ENCODE measurements at regions not wholly inside any gene's neighbourhood (a gene's known extent, or its start where the extent isn't known, plus 50 kb on each side); places are given as distances from the start of the nearest gene placed in this dataset.

DNA sequence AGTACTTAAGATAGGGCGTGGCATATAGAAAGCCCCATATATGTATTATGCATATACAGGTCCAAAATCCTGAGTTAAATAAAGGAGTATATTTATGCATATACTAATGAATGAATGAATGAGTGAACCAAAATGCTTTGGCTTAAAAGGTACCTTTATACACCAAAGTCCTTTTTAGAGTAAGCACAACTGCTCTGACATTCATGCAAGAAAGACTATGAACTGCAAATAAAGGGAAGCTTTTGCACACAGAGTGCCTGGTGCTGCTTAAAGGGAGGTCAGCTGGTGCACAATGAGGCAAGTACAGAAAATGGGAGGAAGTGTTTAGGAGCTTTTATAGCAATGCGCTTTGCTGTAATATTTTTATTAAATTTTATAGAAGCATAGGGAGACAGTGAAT lies 214.0 kb downstream of the KLF13 start:
- Mint-ChIP-seq H3K36me3 (no peaks in the 10 kb centered on the region), H3K9me3 (no peaks in the 10 kb centered on the region), H3K27ac (no peak overlapping the region)
- ATAC-seq (no peak), DNase-seq (ENCODE audit: low spot score in 2 of 2) (no peak)

DNA sequence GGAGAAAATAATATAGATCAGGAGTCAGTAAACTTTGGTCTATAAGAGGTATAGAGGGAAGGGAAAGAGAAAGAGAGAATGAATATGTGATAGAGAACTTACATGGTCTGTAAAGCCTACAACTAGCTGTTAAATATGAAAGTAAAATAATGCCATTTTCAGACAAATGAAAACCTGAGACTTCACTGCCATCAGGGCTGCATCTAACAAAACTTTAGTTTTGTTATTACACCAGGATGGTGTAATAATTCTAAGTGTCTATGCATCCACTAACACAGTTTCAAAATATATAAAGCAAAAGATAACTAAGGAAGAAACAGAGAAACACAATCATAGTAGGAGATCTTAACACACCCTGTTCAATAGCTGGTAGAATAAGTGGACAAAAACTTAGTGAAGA lies 217.7 kb downstream of the KLF13 start:
- ATAC-seq (peak in 1 of 2 donors; percentile 60), DNase-seq (ENCODE audit: low spot score in 2 of 2) (no peak)
- Mint-ChIP-seq H3K36me3 (no peaks in the 10 kb centered on the region), H3K27ac (no peak overlapping the region), H3K9me3 (no peaks in the 10 kb centered on the region)

DNA sequence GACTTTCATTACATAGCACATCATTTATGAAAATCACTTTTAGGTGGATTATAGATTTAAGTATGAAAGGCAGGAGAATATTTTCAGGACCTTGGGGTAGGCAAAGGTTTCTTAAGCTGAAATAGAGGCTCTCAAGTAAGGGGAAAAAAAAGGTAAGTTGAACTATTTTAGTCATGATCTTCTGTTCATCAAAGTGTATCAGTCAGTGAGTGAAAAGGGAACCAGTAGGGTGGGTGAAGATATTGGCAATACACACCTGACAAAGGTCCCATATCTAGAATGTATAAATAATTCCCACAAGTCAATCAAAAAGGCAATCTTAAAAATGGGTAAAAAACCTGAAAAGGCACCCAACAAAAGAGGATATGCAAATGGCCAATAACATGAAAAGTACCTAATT lies 218.6 kb downstream of the KLF13 start:
- ATAC-seq (peak in 1 of 2 donors; percentile 73), DNase-seq (ENCODE audit: low spot score in 2 of 2) (no peak)
- no peaks in the 10 kb centered on the region for H3K9me3 Mint-ChIP-seq
- no peaks in the 10 kb centered on the region for H3K36me3 Mint-ChIP-seq
- no peak overlapping the region for H3K27ac Mint-ChIP-seq

DNA sequence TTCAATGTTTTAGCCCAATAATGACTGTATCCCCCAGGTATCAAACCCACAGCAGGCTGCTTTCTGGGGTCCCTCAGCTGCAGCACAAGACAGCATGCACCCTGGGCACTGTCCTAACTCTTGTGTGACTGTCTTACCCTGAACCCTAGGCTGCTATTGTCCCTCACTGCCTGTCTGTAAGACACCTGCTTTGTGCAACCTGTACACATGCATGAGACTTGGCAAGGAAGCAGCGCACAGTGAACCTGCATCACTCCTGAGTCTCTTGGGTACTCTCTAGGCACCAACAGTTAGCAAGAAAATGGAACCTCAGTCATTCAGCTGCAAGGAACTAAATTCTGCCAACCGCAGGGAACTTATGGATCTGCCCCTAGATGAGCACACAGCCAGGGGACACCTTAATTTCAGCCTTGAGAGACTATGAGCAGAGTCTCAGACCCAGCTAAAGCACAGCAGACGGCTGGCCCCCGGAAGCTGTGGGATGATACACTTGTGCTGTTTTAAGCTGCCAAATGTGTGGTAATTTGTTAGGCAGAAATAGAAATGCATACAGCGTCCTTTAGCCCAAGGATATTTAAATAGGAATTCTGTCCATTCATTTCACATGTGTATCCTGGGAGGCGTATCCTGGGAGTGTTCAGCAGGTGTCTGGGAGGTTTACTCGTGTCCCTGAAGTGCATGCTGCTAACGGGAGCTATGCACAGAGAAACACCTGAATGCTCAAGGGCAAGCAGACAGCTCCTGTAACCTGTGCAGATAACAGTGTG lies 223.8 kb downstream of the KLF13 start:
- DNase-seq (ENCODE audit: low spot score in 2 of 2) (no peak), ATAC-seq (no peak)

DNA sequence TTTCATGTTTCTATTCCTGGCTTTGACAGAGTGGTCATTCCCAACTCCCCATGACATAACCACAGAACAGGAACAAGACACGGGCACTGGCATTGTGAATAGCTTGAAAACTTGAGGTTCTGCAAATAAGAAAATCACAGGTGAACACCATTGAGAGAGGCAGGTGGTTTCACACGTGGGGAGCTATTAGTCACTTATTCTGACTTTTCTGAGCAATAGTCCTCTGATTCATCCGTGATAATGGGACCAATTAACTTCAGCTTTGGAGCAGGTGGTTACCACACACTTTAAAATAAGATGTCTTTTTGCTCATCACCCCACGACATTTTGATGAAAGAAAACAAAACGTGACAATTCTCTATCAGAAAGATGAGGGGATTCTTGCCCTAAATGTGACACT lies 224.7 kb downstream of the KLF13 start:
- ATAC-seq (peak; percentile 92 to 96), DNase-seq (ENCODE audit: low spot score in 2 of 2) (no peak)
- no peak overlapping the region for H3K27ac Mint-ChIP-seq
- H3K9me3 Mint-ChIP-seq: no peaks in the 10 kb centered on the region
- no peaks in the 10 kb centered on the region for H3K36me3 Mint-ChIP-seq

More for the DNA sequence above, 223.8 kb downstream of the KLF13 start:
- no peaks in the 10 kb centered on the region for H3K9me3 Mint-ChIP-seq
- H3K36me3 Mint-ChIP-seq: no peaks in the 10 kb centered on the region
- H3K27ac Mint-ChIP-seq: no peak overlapping the region

DNA sequence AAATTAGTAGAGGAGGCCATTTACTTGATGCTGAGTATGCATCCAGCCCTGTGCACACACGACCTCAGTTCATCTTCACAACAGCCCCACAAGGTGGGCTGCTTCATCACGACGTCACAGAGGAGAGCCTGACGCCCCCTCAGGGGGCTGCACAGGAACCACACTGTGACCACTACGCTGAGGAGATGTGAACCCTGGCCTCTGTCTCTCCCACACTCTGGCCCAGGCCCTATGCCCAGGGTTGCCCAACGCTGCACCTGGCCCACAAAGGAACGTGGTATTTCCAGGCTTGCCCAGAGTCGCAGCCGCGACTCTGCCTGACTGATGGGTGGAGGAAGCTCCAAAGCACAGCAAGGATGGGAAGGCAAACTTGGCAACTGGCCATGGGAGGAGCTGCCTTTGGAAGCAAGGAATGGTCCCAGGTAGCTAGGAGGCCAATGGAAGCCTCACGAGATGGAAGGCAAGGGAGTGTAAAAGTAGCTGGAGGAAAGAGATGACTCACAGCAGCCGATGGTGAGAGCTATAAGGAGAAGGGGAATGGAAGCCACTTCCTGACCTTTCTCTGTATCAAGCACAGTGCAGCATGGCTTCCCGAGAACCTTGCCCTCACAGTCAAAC lies 226.0 kb downstream of the KLF13 start:
- no peak for DNase-seq (ENCODE audit: low spot score in 2 of 2)
- no peak overlapping the region for H3K27ac Mint-ChIP-seq
- no peak for ATAC-seq
- H3K36me3 Mint-ChIP-seq: no peaks in the 10 kb centered on the region
- H3K9me3 Mint-ChIP-seq: no peaks in the 10 kb centered on the region

DNA sequence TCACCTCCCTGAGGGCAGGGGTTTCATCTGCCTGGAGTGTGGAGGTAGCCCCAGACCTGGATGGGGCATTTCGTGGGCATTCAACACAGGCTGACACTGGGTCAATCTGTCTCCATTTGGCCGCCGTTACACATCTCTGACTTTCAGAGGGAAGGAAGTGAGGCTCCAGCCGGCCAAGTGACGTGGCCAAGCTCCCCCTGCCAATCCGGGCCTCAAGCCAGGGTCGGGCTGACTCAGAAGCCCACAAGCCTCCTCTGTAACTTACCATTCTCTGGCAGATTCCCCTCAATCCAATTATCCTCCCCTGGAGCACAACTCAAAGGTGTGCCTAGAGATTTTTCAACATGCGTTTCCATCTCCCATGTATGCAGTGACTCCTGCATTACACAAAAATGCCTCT lies 227.6 kb downstream of the KLF13 start:
- DNase-seq (ENCODE audit: low spot score in 2 of 2) (no peak), ATAC-seq (no peak)
- Mint-ChIP-seq H3K36me3 (no peaks in the 10 kb centered on the region), H3K27ac (peak overlapping the region in 1 of 2 donors; percentile 14), H3K9me3 (no peaks in the 10 kb centered on the region)

DNA sequence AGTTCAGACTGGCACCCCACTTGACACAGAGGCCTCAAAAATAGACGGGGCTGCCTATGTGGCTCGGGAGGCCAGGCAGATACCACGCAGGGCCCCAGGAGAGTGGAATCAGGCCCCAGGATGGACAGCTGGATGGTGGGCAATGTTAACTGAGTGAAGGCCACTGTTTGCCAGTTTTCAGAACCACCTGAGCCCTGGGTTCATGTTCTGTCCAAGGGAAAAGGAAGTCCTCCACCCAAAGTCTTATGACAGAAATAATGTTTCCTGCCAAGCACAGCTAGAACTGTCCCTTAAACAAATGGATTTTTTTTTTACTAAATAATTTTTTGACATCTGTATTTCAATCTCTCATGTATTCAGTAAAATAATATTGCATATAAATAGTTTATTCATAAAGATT lies 228.4 kb downstream of the KLF13 start:
- no peak overlapping the region for H3K27ac Mint-ChIP-seq
- no peaks in the 10 kb centered on the region for H3K9me3 Mint-ChIP-seq
- no peaks in the 10 kb centered on the region for H3K36me3 Mint-ChIP-seq
- no peak for ATAC-seq
- DNase-seq (ENCODE audit: low spot score in 2 of 2): no peak

DNA sequence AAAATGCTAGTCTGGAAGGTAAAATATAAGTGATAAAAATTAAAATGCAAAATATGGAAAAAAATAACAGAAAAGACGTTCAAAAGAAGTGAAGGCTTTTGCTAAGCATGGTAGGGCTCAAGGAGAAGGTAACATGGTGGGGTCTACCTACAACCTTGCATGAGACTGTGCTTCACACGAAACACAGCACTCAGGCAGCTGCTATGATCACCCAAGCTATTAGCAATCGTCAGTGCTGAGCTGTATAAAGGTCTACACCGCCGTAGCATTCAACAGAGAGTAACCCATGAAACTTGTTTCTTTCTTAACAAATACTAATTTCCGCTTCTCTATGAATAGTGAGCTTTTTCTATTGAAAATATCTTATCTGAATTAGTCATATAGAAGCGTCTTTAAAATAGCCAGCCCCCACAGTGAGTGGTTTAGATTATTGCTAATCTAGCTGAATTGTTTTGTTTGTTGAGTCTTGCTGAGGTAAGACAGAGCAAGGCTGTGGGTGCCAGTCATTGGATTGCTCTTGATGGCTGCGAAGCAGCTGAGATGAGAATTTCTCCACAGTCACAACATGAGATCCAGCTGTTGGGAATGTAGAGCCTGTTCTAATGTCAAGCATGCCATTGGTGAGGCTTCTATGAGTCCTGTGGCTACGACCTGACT lies 230.0 kb downstream of the KLF13 start:
- DNase-seq (ENCODE audit: low spot score in 2 of 2) (no peak), ATAC-seq (no peak)

DNA sequence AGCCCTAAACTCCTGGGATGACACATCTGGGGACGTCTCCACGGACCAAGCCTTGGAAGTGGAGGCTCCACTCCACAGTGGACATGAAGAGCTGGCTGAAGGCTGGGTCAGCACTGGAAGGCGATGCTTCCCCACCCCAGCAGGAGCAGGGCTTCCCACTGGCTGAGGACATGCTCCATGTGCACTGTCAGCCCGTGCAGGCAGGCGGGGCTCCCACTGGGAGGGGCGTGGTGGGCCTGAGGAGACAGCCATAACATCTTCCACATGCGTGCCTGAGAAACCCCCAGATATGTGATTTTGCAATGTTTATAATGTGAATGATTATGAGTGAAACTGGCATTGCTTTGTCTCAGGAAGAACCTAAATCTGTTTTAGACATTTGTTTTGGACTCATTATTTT lies 231.3 kb downstream of the KLF13 start:
- ATAC-seq (no peak), DNase-seq (ENCODE audit: low spot score in 2 of 2) (no peak)
- no peaks in the 10 kb centered on the region for H3K9me3 Mint-ChIP-seq
- H3K27ac Mint-ChIP-seq: no peak overlapping the region
- H3K36me3 Mint-ChIP-seq: no peaks in the 10 kb centered on the region

More for the DNA sequence above, 230.0 kb downstream of the KLF13 start:
- no peak overlapping the region for H3K27ac Mint-ChIP-seq
- H3K36me3 Mint-ChIP-seq: no peaks in the 10 kb centered on the region
- no peaks in the 10 kb centered on the region for H3K9me3 Mint-ChIP-seq

DNA sequence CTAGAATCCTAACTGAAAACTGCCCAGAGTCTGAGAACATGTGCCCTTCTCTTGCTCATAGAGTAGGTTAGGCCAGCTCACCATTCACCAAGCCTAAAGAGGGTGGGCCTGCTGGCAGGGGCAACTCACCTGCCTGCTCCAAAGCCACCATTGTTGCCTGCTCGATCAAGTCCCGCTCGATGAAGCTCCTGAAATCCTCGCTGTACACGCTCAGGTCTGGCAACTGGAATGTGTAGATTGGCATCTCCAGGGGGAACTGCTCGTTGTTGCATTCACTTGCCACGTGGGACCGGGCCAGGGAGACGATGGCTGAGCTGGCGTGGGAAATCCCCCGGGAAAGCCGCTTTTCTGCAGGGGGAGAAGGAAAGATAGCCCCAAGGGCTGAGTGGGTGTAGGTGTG lies 232.2 kb downstream of the KLF13 start:
- H3K9me3 Mint-ChIP-seq: no peaks in the 10 kb centered on the region
- H3K36me3 Mint-ChIP-seq: no peaks in the 10 kb centered on the region
- no peak overlapping the region for H3K27ac Mint-ChIP-seq
- no peak for ATAC-seq
- no peak for DNase-seq (ENCODE audit: low spot score in 2 of 2)

DNA sequence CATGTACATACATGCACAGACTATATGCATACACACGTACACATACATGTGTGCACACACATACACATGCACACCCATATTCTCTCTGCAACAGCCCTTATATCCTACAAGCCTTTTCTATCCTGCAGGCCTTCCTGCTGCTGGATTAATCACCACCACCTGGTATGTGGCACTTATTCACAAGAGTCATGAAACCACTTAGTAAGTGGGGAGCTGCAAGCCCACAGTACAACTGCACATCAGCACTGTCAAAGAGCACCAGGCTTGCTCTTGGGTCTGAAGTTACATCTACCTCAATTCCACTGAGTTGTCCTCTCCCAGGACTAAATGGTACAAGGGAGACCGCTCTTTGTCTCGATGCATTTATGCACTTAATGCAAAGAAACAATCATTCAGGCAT lies 233.2 kb downstream of the KLF13 start:
- H3K36me3 Mint-ChIP-seq: no peaks in the 10 kb centered on the region
- ATAC-seq: no peak
- no peak for DNase-seq (ENCODE audit: low spot score in 2 of 2)
- H3K9me3 Mint-ChIP-seq: no peaks in the 10 kb centered on the region
- no peak overlapping the region for H3K27ac Mint-ChIP-seq

DNA sequence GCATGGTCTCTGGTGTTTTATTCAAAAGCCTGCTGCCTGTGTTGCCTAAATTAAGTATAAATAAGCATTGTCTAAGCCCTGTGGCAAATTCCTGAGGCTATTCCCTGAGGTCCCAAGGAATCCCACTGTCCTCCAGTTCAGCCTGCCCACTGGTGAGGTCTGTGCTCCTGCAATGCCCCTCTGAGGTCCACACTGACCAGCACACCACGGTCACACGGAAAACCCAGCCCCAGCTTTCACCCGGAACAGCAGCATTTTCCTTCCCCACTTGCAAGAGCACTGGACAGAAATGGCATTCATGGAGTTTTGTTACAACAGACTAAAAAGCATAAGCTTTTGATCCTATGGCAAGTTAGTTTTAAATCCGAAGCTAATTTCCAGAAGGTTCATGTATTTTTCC lies 234.0 kb downstream of the KLF13 start:
- H3K36me3 Mint-ChIP-seq: no peaks in the 10 kb centered on the region
- DNase-seq (ENCODE audit: low spot score in 2 of 2) (no peak), ATAC-seq (no peak)
- H3K27ac Mint-ChIP-seq: no peak overlapping the region
- H3K9me3 Mint-ChIP-seq: no peaks in the 10 kb centered on the region

DNA sequence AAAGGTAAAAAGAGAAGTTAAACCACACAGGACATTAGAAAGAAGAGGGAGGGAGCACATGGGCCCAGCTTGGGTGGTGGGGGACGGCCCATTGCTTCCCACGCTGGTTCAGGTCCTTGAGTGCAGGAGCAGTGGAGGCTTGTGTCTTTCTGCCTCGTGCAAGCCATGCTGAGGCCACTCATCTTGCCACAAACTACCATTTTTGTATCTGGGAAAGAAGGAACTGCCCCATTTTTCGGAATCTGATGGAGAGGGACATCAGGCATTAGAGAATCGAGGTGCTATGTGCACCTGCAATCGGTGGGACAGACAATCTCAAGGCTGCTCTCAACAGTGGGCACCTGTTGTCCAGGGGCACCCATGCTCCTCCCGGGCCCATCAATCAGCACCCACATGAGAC lies 234.5 kb downstream of the KLF13 start:
- no peak overlapping the region for H3K27ac Mint-ChIP-seq
- no peaks in the 10 kb centered on the region for H3K36me3 Mint-ChIP-seq
- no peak for ATAC-seq
- H3K9me3 Mint-ChIP-seq: peaks cover 0 to 1% of the 10 kb centered on the region in 2 donors
- no peak for DNase-seq (ENCODE audit: low spot score in 2 of 2)

DNA sequence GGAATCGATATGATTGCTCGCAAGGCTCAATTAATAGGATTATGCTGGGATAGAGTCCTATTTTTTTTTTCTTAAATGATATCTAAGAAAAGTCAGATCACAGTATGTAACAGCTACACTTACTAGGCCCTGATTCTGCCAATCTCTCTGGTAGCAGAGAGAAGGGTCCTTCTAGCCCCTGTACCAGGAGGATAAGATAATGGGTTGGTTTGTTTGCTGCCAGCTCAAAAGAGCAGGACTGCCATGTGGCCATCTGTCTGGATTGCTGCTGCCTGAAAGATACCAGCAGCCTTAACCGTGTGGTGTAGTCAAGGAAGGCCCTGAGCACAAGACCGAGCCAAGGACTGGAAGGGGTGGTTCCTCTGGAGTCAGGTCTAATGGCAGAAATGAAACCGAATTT lies 236.4 kb downstream of the KLF13 start:
- DNase-seq (ENCODE audit: low spot score in 2 of 2) (no peak), ATAC-seq (no peak)
- peaks cover 0 to 5% of the 10 kb centered on the region in 2 donors for H3K36me3 Mint-ChIP-seq
- H3K9me3 Mint-ChIP-seq: peaks cover 0 to 3% of the 10 kb centered on the region in 2 donors
- no peak overlapping the region for H3K27ac Mint-ChIP-seq

DNA sequence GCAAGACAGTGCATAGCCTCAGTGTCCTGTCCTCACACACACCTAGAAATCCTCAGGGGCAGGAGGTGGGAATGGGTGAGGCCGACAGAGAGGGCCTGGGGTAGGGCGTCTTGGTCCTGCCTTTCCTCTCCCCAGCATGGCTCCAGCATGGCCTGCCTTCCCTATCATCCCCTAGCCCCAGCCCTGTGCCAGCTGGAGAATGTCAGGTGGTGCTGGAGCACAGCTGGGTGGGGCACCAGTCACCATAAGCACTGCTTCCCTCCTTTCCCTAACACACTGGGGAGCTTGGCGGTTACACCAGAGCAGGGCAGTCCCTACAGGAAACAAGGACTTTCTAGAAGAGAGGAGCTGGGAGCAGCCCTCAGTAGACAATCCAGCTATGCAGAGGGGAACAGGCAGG lies 236.8 kb downstream of the KLF13 start:
- no peak for ATAC-seq
- H3K9me3 Mint-ChIP-seq: peaks cover 3% of the 10 kb centered on the region in 2 donors

DNA sequence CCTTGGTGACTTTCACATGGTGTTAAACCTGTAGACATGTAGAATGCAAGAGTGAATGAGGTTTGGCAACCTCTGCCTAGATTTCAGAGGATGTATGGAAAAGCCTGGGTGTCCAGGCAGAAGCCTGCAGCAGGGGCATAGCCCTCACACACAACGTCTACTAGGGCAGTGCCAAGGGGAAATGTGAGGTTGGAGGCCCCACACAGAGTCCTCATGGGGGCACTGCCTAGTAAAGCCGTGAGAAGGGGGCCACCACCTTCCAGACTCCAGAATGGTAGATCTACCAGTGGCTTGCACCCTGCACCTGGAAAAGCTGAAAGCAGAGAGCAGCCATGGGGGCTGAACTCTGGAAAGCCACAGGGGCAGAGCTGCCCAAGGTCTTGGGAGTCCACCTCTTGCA lies 241.2 kb downstream of the KLF13 start:
- Mint-ChIP-seq H3K27ac (no peak overlapping the region), H3K9me3 (peaks cover 8% of the 10 kb centered on the region in 2 donors), H3K36me3 (peaks cover 0 to 5% of the 10 kb centered on the region in 2 donors)
- DNase-seq (ENCODE audit: low spot score in 2 of 2): no peak
- ATAC-seq: no peak

More for the DNA sequence above, 236.8 kb downstream of the KLF13 start:
- no peak overlapping the region for H3K27ac Mint-ChIP-seq
- no peak for DNase-seq (ENCODE audit: low spot score in 2 of 2)
- peaks cover 0 to 5% of the 10 kb centered on the region in 2 donors for H3K36me3 Mint-ChIP-seq

DNA sequence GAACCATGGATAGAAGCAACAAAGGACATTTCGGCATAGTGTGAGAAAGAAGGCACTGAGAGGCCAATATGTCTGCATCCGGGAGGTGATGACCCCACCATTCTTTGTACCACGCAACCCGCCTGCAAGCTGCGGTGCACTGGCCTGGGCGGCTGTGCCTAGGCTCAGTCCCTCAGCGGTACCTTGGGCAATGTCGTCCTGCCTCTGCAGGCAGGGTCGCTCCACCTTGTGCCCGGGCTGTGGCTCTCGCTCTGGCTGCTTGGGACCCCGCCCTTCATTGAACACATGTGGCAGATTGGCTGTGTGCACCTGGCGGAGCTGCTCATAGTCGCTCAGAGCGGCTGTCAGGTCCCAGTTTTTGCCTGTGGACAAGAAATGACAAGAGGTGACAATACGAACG lies 243.2 kb downstream of the KLF13 start:
- ATAC-seq: no peak
- Mint-ChIP-seq H3K9me3 (peaks cover 8% of the 10 kb centered on the region in 2 donors), H3K27ac (no peak overlapping the region), H3K36me3 (peaks cover 0 to 5% of the 10 kb centered on the region in 2 donors)
- DNase-seq (ENCODE audit: low spot score in 2 of 2): no peak

Data from activated naive CD4-positive, alpha-beta T cell treated with anti-CD3 and anti-CD28 coated beads, Interleukin-2, amount 50 U/mL, for 72 hours (primary cell).